ENCODE measurements at regions not wholly inside any gene's neighbourhood (a gene's known extent, or its start where the extent isn't known, plus 50 kb on each side); places are given as distances from the start of the nearest gene placed in this dataset.

GRCh38 chrX:125378205-125378604 is 58.5 kb downstream of the TEX13C start:
- H3K36me3 ChIP-seq (ENCODE audit: insufficient read depth): no peaks in the 10 kb centered on the region
- no peaks in the 10 kb centered on the region for H3K79me2 ChIP-seq (ENCODE audit: insufficient read depth, low read depth)
- TF ChIP-seq, protein P1, sequence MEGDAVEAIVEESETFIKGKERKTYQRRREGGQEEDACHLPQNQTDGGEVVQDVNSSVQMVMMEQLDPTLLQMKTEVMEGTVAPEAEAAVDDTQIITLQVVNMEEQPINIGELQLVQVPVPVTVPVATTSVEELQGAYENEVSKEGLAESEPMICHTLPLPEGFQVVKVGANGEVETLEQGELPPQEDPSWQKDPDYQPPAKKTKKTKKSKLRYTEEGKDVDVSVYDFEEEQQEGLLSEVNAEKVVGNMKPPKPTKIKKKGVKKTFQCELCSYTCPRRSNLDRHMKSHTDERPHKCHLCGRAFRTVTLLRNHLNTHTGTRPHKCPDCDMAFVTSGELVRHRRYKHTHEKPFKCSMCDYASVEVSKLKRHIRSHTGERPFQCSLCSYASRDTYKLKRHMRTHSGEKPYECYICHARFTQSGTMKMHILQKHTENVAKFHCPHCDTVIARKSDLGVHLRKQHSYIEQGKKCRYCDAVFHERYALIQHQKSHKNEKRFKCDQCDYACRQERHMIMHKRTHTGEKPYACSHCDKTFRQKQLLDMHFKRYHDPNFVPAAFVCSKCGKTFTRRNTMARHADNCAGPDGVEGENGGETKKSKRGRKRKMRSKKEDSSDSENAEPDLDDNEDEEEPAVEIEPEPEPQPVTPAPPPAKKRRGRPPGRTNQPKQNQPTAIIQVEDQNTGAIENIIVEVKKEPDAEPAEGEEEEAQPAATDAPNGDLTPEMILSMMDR (conservative IDR thresholded peaks at IDR 0.05; ENCODE audit: low read depth, low read length): no peak
- no peaks in the 10 kb centered on the region for H3K4me1 ChIP-seq (ENCODE audit: low read depth, poor library complexity, severe bottlenecking)
- no peak overlapping the region for H3K9ac ChIP-seq
- no peaks in the 10 kb centered on the region for H4K20me1 ChIP-seq (ENCODE audit: insufficient read depth)
- no peak overlapping the region for H3K4me3 ChIP-seq (IDR thresholded peaks at IDR 0.05; ENCODE audit: insufficient read depth, low read depth, low read length)
- no peaks in the 10 kb centered on the region for H3K27me3 ChIP-seq (ENCODE audit: insufficient read depth, low read depth)
- no peak overlapping the region for H3K27ac ChIP-seq
- no peak overlapping the region for H2AFZ ChIP-seq (ENCODE audit: low read depth)
- no peak overlapping the region for H3K4me2 ChIP-seq

- Histone ChIP-seq H3K4me2 (no peak overlapping the region), H2AFZ (ENCODE audit: low read depth) (no peak overlapping the region), H3K27me3 (ENCODE audit: insufficient read depth, low read depth) (no peaks in the 10 kb centered on the region), H3K79me2 (ENCODE audit: insufficient read depth, low read depth) (no peaks in the 10 kb centered on the region), H3K4me3 (IDR thresholded peaks at IDR 0.05; ENCODE audit: insufficient read depth, low read depth, low read length) (no peak overlapping the region), H3K9ac (no peak overlapping the region), H3K27ac (no peak overlapping the region), H4K20me1 (ENCODE audit: insufficient read depth) (no peaks in the 10 kb centered on the region), H3K4me1 (ENCODE audit: low read depth, poor library complexity, severe bottlenecking) (no peaks in the 10 kb centered on the region), H3K36me3 (ENCODE audit: insufficient read depth) (no peaks in the 10 kb centered on the region)
- TF ChIP-seq, protein P1 (conservative IDR thresholded peaks at IDR 0.05; ENCODE audit: low read depth, low read length): no peak
Observed at GRCh38 chrX:125378770-125379169, 59.1 kb downstream of the TEX13C start.

- Histone ChIP-seq H4K20me1 (ENCODE audit: insufficient read depth) (no peaks in the 10 kb centered on the region), H2AFZ (ENCODE audit: low read depth) (no peak overlapping the region), H3K79me2 (ENCODE audit: insufficient read depth, low read depth) (no peaks in the 10 kb centered on the region), H3K9ac (no peak overlapping the region), H3K4me1 (ENCODE audit: low read depth, poor library complexity, severe bottlenecking) (no peaks in the 10 kb centered on the region), H3K4me2 (no peak overlapping the region), H3K27ac (no peak overlapping the region), H3K27me3 (ENCODE audit: insufficient read depth, low read depth) (no peaks in the 10 kb centered on the region), H3K36me3 (ENCODE audit: insufficient read depth) (no peaks in the 10 kb centered on the region), H3K4me3 (IDR thresholded peaks at IDR 0.05; ENCODE audit: insufficient read depth, low read depth, low read length) (no peak overlapping the region)
- TF ChIP-seq, protein P1 (conservative IDR thresholded peaks at IDR 0.05; ENCODE audit: low read depth, low read length): no peak
Observed at GRCh38 chrX:125382148-125382628, 62.5 kb downstream of the TEX13C start.

- no peaks in the 10 kb centered on the region for H3K36me3 ChIP-seq (ENCODE audit: insufficient read depth)
- H2AFZ ChIP-seq (ENCODE audit: low read depth): no peak overlapping the region
- H3K4me3 ChIP-seq (IDR thresholded peaks at IDR 0.05; ENCODE audit: insufficient read depth, low read depth, low read length): no peak overlapping the region
- H4K20me1 ChIP-seq (ENCODE audit: insufficient read depth): no peaks in the 10 kb centered on the region
- no peaks in the 10 kb centered on the region for H3K79me2 ChIP-seq (ENCODE audit: insufficient read depth, low read depth)
- H3K27ac ChIP-seq: no peak overlapping the region
- TF ChIP-seq, protein P1 (conservative IDR thresholded peaks at IDR 0.05; ENCODE audit: low read depth, low read length): no peak
- no peaks in the 10 kb centered on the region for H3K4me1 ChIP-seq (ENCODE audit: low read depth, poor library complexity, severe bottlenecking)
- no peak overlapping the region for H3K4me2 ChIP-seq
- no peaks in the 10 kb centered on the region for H3K27me3 ChIP-seq (ENCODE audit: insufficient read depth, low read depth)
- H3K9ac ChIP-seq: no peak overlapping the region
Observed at GRCh38 chrX:125382889-125383288, 63.2 kb downstream of the TEX13C start.
